Central memory CD8-positive, alpha-beta T cell (primary cell): ENCODE measurements at regions not wholly inside any gene's neighbourhood (a gene's known extent, or its start where the extent isn't known, plus 50 kb on each side); places are given as distances from the start of the nearest gene placed in this dataset.
A peak's percentile ranks its signal among the peaks of the same experiment; 100 is the strongest.
"Not testable (repeated sequence)": the region's sequence is repeated elsewhere in the genome, so short reads cannot be mapped to it uniquely, and the experiment has no call there.

Experiments
- ATAC-seq: fragments of 150-1000 bp; cut with Tn5 transposase; replicated peaks from 2 replicates; pipeline ENCODE4 v1.10.0; 2022; ENCODE audit warnings: mild to moderate bottlenecking, moderate FRiP score, moderate number of reproducible peaks; ENCODE audit not compliant: poor library complexity, severe bottlenecking; ENCODE audit errors: extremely low read depth
- DNase-seq, 2 donors: peaks; one replicate each; pipeline ENCODE4 v3.0.0; 2021; ENCODE audit warnings: low spot score in 2 of 2
- H3K27ac Mint-ChIP-seq: one replicate; pipeline ENCODE4 v1.8.0; 2022; ENCODE audit warnings: low read depth, mild to moderate bottlenecking, moderate library complexity, mixed read lengths
- H3K27me3 Mint-ChIP-seq: one replicate; pipeline ENCODE4 v1.8.0; 2022; ENCODE audit warnings: mixed read lengths
- H3K36me3 Mint-ChIP-seq: one replicate; pipeline ENCODE4 v1.8.0; 2022; ENCODE audit warnings: mild to moderate bottlenecking, moderate library complexity, mixed read lengths; ENCODE audit not compliant: insufficient read depth
- H3K4me1 Mint-ChIP-seq: one replicate; pipeline ENCODE4 v1.8.0; 2022; ENCODE audit warnings: mixed read lengths
- H3K4me3 Mint-ChIP-seq: one replicate; pipeline ENCODE4 v1.8.0; 2022; ENCODE audit warnings: mild to moderate bottlenecking, moderate library complexity, mixed read lengths
- H3K9me3 Mint-ChIP-seq: one replicate; pipeline ENCODE4 v1.8.0; 2022; ENCODE audit warnings: mixed read lengths

DNA sequence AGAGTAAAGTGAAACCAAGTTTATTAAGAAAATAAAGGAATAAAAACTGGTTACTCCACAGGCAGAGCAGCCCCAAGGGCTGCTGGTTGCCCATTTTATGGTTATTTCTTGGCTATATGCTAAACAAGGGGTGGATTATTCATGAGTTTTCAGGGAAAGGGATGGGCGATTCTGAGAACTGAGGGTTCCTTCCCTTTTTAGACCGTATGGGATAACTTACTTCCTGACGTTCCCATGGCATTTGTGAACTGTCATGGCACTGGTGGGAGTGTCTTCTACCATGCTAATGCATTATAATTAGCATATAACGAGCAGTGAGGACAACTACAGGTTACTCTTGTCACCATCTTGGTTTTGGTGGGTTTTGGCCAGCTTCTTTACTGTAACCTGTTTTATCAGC is 323.9 kb upstream of the PTGER4 start:
- Mint-ChIP-seq H3K4me3 (no peak overlapping the region), H3K27me3 (no peaks in the 10 kb centered on the region), H3K36me3 (no peaks in the 10 kb centered on the region), H3K4me1 (peaks cover 25% of the 10 kb centered on the region), H3K9me3 (peaks cover 4% of the 10 kb centered on the region), H3K27ac (no peak overlapping the region)
- no peak for DNase-seq
- ATAC-seq = no peak

DNA sequence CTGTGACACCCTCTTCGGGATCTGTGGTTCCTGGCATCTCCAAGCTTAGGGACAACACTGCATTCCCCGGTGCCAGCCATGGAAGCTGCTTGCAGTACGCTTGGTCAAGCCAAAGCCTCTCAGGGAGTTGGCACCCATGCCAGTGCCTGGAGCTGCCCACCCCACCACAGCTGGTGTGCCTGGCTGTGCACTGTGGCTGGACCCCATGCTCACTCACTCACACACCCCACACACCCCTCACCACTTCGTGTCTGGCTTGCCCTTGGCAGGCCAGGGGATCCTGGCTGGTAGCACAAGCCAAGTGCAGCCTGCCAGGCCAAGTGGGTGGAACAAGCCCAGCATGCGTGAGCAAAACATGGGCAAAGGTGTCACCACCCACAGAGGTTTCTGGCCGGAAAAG is 324.5 kb upstream of the PTGER4 start:
- Mint-ChIP-seq H3K27ac (no peak overlapping the region), H3K27me3 (no peaks in the 10 kb centered on the region), H3K4me3 (no peak overlapping the region), H3K36me3 (no peaks in the 10 kb centered on the region), H3K9me3 (peaks cover 11% of the 10 kb centered on the region), H3K4me1 (peaks cover 18% of the 10 kb centered on the region)
- no peak for DNase-seq
- ATAC-seq = no peak

DNA sequence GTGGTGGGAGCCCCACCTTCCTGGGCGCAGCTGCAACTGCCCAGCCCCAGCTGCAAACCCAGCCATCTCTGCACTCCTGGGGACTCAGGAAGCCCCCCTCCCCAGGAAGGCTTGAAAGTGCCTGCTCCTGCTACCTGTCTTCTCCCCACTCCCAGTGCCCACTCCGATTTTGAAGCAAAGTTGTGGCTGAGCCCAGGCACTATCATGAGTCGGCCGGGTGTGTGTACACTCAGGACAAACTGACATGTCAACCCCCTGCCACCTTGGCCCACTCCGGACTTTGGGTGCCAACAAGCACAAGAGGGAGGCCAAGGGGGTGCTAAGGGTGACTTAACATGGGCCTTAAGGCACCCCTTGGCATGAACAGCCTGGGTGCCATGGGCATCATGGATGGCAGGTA is 325.5 kb upstream of the PTGER4 start:
- DNase-seq (no peak), ATAC-seq (no peak)
- Mint-ChIP-seq H3K4me3 (no peak overlapping the region), H3K27me3 (no peaks in the 10 kb centered on the region), H3K4me1 (peaks cover 8% of the 10 kb centered on the region), H3K27ac (no peak overlapping the region), H3K36me3 (no peaks in the 10 kb centered on the region), H3K9me3 (peaks cover 21% of the 10 kb centered on the region)

DNA sequence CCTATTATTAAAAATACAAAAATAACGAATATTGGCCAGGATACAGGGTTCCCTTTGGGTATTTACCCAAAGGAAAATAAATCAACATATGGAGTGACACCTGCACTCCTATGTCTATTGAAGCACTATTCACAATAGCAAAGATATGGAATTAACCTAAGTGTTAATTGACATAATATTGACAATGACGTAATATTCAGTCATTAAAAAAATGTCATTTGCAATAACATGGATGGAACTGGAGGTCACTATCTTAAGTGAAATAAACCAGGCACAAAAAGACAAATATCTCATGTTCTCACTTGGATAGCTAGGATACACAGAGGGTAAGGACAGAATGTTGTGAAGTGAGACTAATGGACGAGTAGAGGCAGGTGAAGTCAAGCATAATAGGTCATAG is 326.3 kb upstream of the PTGER4 start:
- peaks cover 23% of the 10 kb centered on the region for H3K9me3 Mint-ChIP-seq
- H3K27ac Mint-ChIP-seq = no peak overlapping the region
- H3K27me3 Mint-ChIP-seq = no peaks in the 10 kb centered on the region
- H3K4me1 Mint-ChIP-seq = peaks cover under 1% of the 10 kb centered on the region
- H3K36me3 Mint-ChIP-seq = no peaks in the 10 kb centered on the region
- H3K4me3 Mint-ChIP-seq = no peak overlapping the region
- ATAC-seq (no peak), DNase-seq (no peak)

DNA sequence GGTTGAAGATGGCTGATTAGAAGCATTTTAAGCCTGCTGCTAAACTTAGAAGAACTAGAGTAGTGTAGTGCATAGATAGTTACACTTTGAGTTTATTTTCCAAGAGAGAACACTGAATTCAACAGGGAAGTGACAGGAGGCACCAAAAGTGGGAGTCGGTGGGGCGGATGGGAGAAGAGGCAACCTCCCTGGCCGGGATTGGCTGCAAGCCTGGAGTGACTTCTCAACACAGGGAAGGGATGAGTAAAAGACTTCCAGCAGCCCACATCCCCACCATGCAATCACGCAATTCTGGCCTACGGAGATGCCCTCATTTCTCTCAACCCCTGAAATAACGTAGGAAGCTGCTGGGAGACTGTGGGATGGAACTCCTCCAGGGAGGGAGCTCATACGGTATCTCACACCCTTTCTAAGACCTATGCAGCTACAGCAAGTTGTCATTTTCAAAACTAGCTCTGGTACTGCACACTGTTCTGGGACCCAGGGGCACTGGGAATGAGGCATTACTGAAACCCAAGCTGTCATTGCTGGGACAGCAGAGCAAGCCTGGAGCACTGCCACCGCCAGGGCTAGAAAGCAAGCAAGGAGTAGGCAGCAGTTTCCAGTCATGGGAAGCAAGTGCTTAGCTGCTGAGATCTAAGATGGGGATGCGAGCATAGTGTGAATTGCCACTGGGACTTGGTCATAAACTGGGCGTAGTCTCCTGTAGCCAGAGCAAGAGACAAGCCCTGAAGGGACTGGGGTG is 331.6 kb upstream of the PTGER4 start:
- no peaks in the 10 kb centered on the region for H3K4me1 Mint-ChIP-seq

DNA sequence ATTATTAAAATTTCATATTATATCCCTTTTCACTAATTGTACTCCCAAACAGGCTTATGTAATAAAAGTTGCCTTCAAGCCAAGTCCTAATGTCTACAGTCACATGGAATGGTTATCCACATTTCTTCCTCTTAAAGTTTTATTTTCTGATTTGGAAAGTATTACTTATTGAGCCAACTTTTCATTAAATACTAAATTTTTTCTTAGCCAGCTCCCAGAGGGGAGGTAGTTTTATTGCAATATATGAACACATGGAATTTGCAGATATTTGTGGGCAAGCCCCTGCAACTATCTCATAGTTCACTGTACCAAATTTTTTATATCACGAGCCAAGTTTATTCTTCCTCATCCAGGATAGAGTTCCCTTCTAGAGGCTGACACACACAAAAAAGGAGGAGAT is 332.8 kb upstream of the PTGER4 start:
- Mint-ChIP-seq H3K4me1 (no peaks in the 10 kb centered on the region), H3K4me3 (no peak overlapping the region)
- ATAC-seq = no peak

More for the DNA sequence above, 331.6 kb upstream of the PTGER4 start:
- no peak overlapping the region for H3K27ac Mint-ChIP-seq
- H3K36me3 Mint-ChIP-seq = no peaks in the 10 kb centered on the region
- no peak for DNase-seq
- H3K4me3 Mint-ChIP-seq = no peak overlapping the region
- ATAC-seq = no peak
- peaks cover 29% of the 10 kb centered on the region for H3K9me3 Mint-ChIP-seq
- no peaks in the 10 kb centered on the region for H3K27me3 Mint-ChIP-seq

DNA sequence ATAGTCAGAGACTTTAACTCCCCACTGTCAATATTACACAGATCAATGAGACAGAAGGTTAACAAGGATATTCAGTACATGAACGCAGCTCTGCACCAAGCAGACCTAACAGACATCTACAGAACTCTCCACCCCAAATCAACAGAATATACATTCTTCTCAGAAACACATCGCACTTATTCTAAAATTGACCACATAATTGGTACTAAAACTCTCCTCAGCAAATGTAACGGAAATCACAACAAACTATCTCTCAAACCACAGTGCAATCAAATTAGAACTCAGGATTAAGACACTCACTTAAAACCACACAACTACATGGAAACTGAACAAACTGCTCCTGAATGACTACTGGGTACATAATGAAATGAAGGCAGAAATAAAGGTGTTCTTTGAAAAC is 341.3 kb upstream of the PTGER4 start:
- H3K9me3 Mint-ChIP-seq, H3K36me3 Mint-ChIP-seq, DNase-seq, H3K27me3 Mint-ChIP-seq: not testable (repeated sequence)
- peaks cover 52% of the 10 kb centered on the region for H3K4me1 Mint-ChIP-seq
- ATAC-seq = peak; percentile 40
- peak overlapping the region; percentile 88 for H3K27ac Mint-ChIP-seq
- peak overlapping the region; percentile 42 for H3K4me3 Mint-ChIP-seq

More for the DNA sequence above, 332.8 kb upstream of the PTGER4 start:
- peaks cover 29% of the 10 kb centered on the region for H3K9me3 Mint-ChIP-seq
- H3K27me3 Mint-ChIP-seq = no peaks in the 10 kb centered on the region
- H3K36me3 Mint-ChIP-seq = peaks cover 2% of the 10 kb centered on the region
- no peak for DNase-seq
- H3K27ac Mint-ChIP-seq = no peak overlapping the region

DNA sequence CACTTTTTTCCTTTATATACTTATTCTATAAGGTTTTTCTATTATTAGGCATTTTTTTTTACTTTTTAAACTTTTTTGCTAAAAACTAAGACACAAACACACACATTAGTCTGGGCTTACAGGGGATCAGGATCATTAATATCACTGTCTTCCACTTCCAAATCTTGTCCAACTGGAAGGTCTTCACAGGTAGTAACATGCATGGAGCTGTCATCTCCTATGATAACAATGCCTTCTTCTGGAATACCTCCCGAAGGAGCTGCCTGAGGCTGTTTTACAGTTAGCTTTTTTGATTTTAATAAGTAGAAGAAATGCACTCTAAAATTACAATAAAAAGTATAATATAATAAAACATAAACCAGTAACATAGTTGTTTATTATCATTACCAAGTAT is 345.5 kb upstream of the PTGER4 start:
- Mint-ChIP-seq H3K27ac (no peak overlapping the region), H3K9me3 (no peaks in the 10 kb centered on the region), H3K36me3 (peaks cover 3% of the 10 kb centered on the region), H3K4me1 (peaks cover 47% of the 10 kb centered on the region), H3K4me3 (no peak overlapping the region), H3K27me3 (no peaks in the 10 kb centered on the region)
- ATAC-seq = no peak
- no peak for DNase-seq

DNA sequence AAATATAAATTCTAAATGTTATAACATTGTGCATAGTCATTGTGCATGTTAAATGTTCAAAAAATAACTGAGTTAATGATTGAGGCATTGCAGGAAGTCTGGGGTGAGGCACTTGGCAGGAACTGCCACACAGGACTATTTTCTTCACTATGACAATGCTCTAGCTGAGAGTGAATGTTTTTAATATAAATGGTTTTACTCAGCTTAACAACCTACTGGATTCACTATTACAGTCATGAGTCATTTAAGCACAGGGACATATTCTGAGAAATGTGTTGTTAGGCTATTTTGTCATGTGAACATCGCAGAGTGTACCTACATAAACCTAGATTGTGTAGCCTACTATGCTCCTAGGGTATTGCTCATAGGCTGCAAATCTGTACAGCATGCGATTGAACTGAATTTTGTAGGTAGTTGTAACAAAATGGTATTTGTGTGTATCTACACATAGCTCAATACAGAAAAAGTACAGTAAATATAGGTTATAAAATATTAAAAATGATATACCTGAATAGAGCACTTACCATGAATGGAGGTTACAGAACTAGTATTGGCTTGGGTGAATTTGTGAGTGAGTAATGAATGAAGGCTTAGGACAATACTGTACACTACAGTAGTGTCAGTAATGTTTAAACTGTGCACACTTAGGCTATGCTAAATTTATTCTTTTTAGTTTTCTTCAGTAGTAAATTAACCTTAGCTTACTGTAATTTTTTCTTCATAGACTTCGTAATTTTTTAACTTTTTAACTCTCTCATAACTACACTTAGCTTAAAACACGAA is 346.1 kb upstream of the PTGER4 start:
- Mint-ChIP-seq H3K27ac (no peak overlapping the region), H3K4me1 (peaks cover 41% of the 10 kb centered on the region), H3K27me3 (no peaks in the 10 kb centered on the region), H3K4me3 (no peak overlapping the region), H3K36me3 (peaks cover 3% of the 10 kb centered on the region), H3K9me3 (no peaks in the 10 kb centered on the region)
- ATAC-seq (peak; percentile 60), DNase-seq (no peak)

DNA sequence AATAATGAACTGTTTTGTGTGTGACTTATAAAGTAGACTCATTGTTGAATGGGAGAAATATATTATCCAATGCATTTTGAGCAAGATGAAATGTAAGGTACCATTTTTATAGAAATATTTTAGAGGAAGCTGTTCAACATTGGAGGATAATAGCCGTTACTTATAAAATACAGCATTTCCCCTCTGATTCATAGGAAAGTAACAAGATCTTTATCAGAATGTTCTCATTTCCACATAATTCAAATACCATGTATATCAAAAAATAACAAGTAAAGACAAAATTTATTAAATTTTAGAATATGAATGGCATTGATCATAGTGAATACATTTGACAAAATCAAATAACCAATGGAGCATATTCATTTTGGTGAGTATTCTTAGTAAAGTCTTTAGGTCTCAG is 346.7 kb upstream of the PTGER4 start:
- Mint-ChIP-seq H3K27ac (no peak overlapping the region), H3K4me3 (no peak overlapping the region), H3K9me3 (no peaks in the 10 kb centered on the region), H3K27me3 (no peaks in the 10 kb centered on the region), H3K36me3 (no peaks in the 10 kb centered on the region), H3K4me1 (peaks cover 35% of the 10 kb centered on the region)
- ATAC-seq = no peak
- no peak for DNase-seq

DNA sequence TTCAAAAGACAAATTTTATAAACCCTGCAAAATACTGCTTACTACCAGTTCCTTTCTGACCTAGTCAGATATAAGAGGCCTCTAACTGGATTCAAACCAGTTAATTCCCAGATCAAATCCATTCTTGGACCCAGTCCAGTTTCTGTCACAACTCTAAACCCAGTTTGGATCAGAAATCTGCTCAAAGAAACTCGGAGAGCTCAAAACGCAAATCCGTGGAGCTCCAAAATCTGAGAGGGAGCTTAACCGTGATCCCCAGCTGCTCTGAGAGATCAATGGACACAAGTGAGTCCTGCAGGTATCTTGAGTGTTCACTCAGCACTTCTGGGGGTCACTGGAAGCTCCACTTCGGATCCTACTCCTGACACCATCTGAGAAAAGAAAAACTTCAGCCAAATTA is 348.1 kb upstream of the PTGER4 start:
- ATAC-seq (no peak), DNase-seq (no peak)
- Mint-ChIP-seq H3K9me3 (no peaks in the 10 kb centered on the region), H3K36me3 (no peaks in the 10 kb centered on the region), H3K27ac (no peak overlapping the region), H3K4me1 (peaks cover 21% of the 10 kb centered on the region), H3K27me3 (no peaks in the 10 kb centered on the region), H3K4me3 (no peak overlapping the region)

DNA sequence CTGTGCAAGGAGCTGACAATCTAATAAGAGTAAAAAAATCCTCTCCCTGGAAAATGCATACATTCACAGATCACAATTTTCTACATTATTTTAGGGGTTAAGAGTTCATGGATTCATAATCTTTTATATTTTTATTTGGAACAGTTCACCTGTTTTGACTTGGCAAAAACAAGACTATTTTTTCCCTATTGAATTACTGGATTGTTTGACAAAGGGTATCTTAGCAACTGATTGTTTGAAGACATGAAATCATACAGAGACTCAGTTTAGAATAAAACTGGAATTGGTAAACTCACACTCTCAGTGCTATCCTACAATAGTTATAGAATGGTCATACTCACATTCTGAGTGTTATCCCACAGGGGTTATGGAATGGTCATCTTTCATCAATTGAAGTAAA is 358.2 kb upstream of the PTGER4 start:
- peaks cover 13% of the 10 kb centered on the region for H3K4me1 Mint-ChIP-seq
- ATAC-seq = no peak

DNA sequence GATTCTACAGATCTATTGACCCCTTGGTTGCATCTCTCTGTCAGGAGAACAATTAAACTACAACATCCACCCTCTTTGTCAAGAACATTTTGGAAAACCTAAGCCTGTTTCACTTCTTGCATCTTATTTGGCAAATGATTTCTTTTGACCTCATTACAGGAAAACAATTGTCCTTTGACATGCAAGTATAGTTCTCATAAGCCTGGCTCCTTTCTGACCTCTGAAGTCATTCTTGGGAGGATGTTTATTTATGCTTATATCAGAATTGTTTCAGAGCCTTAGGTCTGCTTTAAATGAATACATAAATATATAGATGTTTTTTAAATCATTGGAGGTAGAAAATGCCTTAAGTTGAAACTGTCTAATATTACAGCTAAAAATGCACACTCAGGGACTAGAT is 361.3 kb upstream of the PTGER4 start:
- DNase-seq = no peak
- peaks cover 6% of the 10 kb centered on the region for H3K4me1 Mint-ChIP-seq
- H3K36me3 Mint-ChIP-seq = no peaks in the 10 kb centered on the region
- H3K4me3 Mint-ChIP-seq = no peak overlapping the region
- no peak for ATAC-seq
- no peaks in the 10 kb centered on the region for H3K27me3 Mint-ChIP-seq
- no peak overlapping the region for H3K27ac Mint-ChIP-seq
- H3K9me3 Mint-ChIP-seq = no peaks in the 10 kb centered on the region

More for the DNA sequence above, 358.2 kb upstream of the PTGER4 start:
- DNase-seq = no peak
- no peaks in the 10 kb centered on the region for H3K27me3 Mint-ChIP-seq
- no peak overlapping the region for H3K4me3 Mint-ChIP-seq
- no peaks in the 10 kb centered on the region for H3K36me3 Mint-ChIP-seq
- H3K27ac Mint-ChIP-seq = no peak overlapping the region
- no peaks in the 10 kb centered on the region for H3K9me3 Mint-ChIP-seq
